ENCODE measurements at regions not wholly inside any gene's neighbourhood (a gene's known extent, or its start where the extent isn't known, plus 50 kb on each side); places are given as distances from the start of the nearest gene placed in this dataset.
A peak's percentile ranks its signal among the peaks of the same experiment; 100 is the strongest.

- Histone ChIP-seq H3K27me3 (no peaks in the 10 kb centered on the region), H3K27ac (no peak overlapping the region), H3K9me3 (no peaks in the 10 kb centered on the region), H3K36me3 (no peaks in the 10 kb centered on the region), H3K4me1 (peaks cover 0 to 13% (median 4%) of the 10 kb centered on the region in 4 donors), H3K4me3 (no peak overlapping the region)
- DNase-seq, result no peak
- intact Hi-C loops (cut with DNase I; ENCODE audit: low total_unique reads), result no loop called here
- TF ChIP-seq CTCF (IDR thresholded peaks at IDR 0.05), result no peak
Measured at GRCh38 chr11:19648321-19648720, 64.3 kb upstream of the NAV2 start.

- intact Hi-C loops (cut with DNase I; ENCODE audit: low total_unique reads), result no loop called here
- Histone ChIP-seq H3K4me1 (peaks cover 0 to 14% (median 4%) of the 10 kb centered on the region in 4 donors), H3K27me3 (no peaks in the 10 kb centered on the region), H3K36me3 (no peaks in the 10 kb centered on the region), H3K27ac (no peak overlapping the region), H3K4me3 (no peak overlapping the region), H3K9me3 (no peaks in the 10 kb centered on the region)
- no peak for TF ChIP-seq CTCF (IDR thresholded peaks at IDR 0.05)
- no peak for DNase-seq
Measured at GRCh38 chr11:19647816-19648215, 64.8 kb upstream of the NAV2 start.

GRCh38 chr11:19646921-19647320, 65.7 kb upstream of the NAV2 start:
- H3K4me3 ChIP-seq, result no peak overlapping the region
- H3K27ac ChIP-seq, result no peak overlapping the region
- no peaks in the 10 kb centered on the region for H3K36me3 ChIP-seq
- TF ChIP-seq CTCF (IDR thresholded peaks at IDR 0.05), result no peak
- peak in 1 of 2 donors; percentile 45 for DNase-seq
- no peaks in the 10 kb centered on the region for H3K9me3 ChIP-seq
- peaks cover 0 to 23% (median 12%) of the 10 kb centered on the region in 4 donors for H3K4me1 ChIP-seq
- intact Hi-C loops (cut with DNase I; ENCODE audit: low total_unique reads), result no loop called here
- H3K27me3 ChIP-seq, result no peaks in the 10 kb centered on the region

DNA sequence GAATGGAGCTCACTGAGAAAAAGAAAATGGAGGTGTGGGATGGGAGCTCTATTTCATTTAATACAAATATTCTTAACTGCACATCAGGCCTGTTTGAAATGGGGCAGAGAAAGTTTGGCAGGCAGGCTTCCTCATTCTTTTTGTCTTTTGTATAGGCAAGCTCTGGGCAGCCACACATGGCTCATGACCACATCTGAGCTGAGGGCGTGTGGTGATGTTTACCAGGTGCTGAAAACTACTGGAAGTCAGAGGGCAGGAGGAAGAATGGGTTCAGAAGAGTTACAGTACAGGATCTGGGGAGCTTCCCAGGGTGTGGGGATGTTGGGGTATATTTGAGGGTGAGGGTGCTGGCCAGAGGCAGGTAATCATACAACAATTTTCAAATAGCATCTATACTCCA, 66.3 kb upstream of the NAV2 start:
- DNase-seq, result no peak
- H3K27me3 ChIP-seq, result no peaks in the 10 kb centered on the region
- no peak for TF ChIP-seq CTCF (IDR thresholded peaks at IDR 0.05)
- no peaks in the 10 kb centered on the region for H3K9me3 ChIP-seq
- H3K36me3 ChIP-seq, result no peaks in the 10 kb centered on the region
- intact Hi-C loops (cut with DNase I; ENCODE audit: low total_unique reads), result no loop called here
- H3K4me3 ChIP-seq, result no peak overlapping the region
- H3K27ac ChIP-seq, result no peak overlapping the region
- H3K4me1 ChIP-seq, result peaks cover 0 to 26% (median 16%) of the 10 kb centered on the region in 4 donors

GRCh38 chr11:19644316-19644715, 68.3 kb upstream of the NAV2 start:
- no peak for TF ChIP-seq CTCF (IDR thresholded peaks at IDR 0.05)
- no peak for DNase-seq
- intact Hi-C loops (cut with DNase I; ENCODE audit: low total_unique reads), result no loop called here
- Histone ChIP-seq H3K27ac (no peak overlapping the region), H3K27me3 (no peaks in the 10 kb centered on the region), H3K36me3 (no peaks in the 10 kb centered on the region), H3K4me3 (no peak overlapping the region), H3K9me3 (no peaks in the 10 kb centered on the region), H3K4me1 (peaks cover 0 to 26% (median 13%) of the 10 kb centered on the region in 4 donors)

Data from tibial artery (tissue), 4 donors.